ENCODE measurements at regions not wholly inside any gene's neighbourhood (a gene's known extent, or its start where the extent isn't known, plus 50 kb on each side); places are given as distances from the start of the nearest gene placed in this dataset.
A peak's percentile ranks its signal among the peaks of the same experiment; 100 is the strongest.

DNA sequence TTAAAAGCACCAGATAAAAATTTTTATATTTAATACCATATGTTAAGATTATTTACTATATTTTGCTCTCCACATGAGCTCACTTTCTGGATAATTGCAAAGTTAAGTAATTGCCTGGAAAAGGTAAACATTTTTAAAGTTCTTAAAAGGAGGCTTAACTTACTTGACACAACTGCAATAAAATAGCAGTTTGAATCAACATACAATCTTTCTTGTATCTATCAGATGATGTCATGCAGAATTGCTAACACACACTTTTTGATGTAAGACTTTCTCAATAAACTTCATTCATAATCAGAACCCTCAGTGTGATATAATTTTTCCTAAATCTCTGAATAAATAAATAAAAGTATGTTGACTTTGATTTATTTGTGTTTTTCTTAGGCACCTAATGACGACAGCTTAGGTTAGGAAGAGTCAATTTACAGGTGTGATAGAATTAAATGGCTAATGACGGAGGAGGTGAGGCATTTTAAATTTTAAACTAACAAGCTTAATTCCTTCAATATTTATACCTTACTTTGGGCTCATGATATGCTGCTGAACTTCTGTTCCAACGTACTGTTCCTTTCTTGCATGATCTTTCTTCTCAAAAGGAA, 99.5 kb downstream of the LYPLAL1 start (continued):
- TF ChIP-seq, protein P1, sequence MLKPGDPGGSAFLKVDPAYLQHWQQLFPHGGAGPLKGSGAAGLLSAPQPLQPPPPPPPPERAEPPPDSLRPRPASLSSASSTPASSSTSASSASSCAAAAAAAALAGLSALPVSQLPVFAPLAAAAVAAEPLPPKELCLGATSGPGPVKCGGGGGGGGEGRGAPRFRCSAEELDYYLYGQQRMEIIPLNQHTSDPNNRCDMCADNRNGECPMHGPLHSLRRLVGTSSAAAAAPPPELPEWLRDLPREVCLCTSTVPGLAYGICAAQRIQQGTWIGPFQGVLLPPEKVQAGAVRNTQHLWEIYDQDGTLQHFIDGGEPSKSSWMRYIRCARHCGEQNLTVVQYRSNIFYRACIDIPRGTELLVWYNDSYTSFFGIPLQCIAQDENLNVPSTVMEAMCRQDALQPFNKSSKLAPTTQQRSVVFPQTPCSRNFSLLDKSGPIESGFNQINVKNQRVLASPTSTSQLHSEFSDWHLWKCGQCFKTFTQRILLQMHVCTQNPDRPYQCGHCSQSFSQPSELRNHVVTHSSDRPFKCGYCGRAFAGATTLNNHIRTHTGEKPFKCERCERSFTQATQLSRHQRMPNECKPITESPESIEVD (tag by site-specific recombination; IDR thresholded peaks at IDR 0.05): peak; percentile 95
- TF ChIP-seq ZBTB48 (tag by site-specific recombination; IDR thresholded peaks at IDR 0.05) (no peak), ZNF664 (tag by site-specific recombination; IDR thresholded peaks at IDR 0.05) (no peak), YY2 (tag by site-specific recombination; IDR thresholded peaks at IDR 0.05) (no peak), KLF10 (tag by site-specific recombination; IDR thresholded peaks at IDR 0.05) (peak; percentile 87), ZNF175 (tag by site-specific recombination; IDR thresholded peaks at IDR 0.05) (no peak), ZBTB1 (tag by site-specific recombination; IDR thresholded peaks at IDR 0.05) (no peak), ZNF791 (tag by site-specific recombination; IDR thresholded peaks at IDR 0.05) (no peak), ZNF341 (tag by site-specific recombination; IDR thresholded peaks at IDR 0.05; ENCODE audit: low read depth) (no peak), ZNF747 (tag by site-specific recombination; IDR thresholded peaks at IDR 0.05) (no peak), ZFP37 (tag by site-specific recombination; IDR thresholded peaks at IDR 0.05) (no peak), ZEB2 (tag by site-specific recombination; IDR thresholded peaks at IDR 0.05) (peak; percentile 92), ZNF629 (tag by site-specific recombination; IDR thresholded peaks at IDR 0.05) (peak; percentile 97), ZBTB7A (tag by site-specific recombination; IDR thresholded peaks at IDR 0.05; ENCODE audit: low read depth) (no peak), ZBTB17 (tag by site-specific recombination; IDR thresholded peaks at IDR 0.05) (no peak), ZBTB20 (tag by site-specific recombination; IDR thresholded peaks at IDR 0.05) (no peak), ZNF354C (tag by site-specific recombination; IDR thresholded peaks at IDR 0.05; ENCODE audit: borderline replicate concordance, low read depth) (no peak), ZNF426 (tag by site-specific recombination; IDR thresholded peaks at IDR 0.05) (no peak), HOXD13 (CRISPR knock-in tag; IDR thresholded peaks at IDR 0.05; ENCODE audit: borderline replicate concordance) (no peak), ZNF558 (tag by site-specific recombination; IDR thresholded peaks at IDR 0.05) (no peak), ZNF654 (tag by site-specific recombination; IDR thresholded peaks at IDR 0.05; ENCODE audit: low read depth) (no peak)
- TF ChIP-seq, protein P2, sequence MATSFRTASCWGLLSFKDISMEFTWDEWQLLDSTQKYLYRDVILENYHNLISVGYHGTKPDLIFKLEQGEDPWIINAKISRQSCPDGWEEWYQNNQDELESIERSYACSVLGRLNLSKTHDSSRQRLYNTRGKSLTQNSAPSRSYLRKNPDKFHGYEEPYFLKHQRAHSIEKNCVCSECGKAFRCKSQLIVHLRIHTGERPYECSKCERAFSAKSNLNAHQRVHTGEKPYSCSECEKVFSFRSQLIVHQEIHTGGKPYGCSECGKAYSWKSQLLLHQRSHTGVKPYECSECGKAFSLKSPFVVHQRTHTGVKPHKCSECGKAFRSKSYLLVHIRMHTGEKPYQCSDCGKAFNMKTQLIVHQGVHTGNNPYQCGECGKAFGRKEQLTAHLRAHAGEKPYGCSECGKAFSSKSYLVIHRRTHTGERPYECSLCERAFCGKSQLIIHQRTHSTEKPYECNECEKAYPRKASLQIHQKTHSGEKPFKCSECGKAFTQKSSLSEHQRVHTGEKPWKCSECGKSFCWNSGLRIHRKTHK (tag by site-specific recombination; IDR thresholded peaks at IDR 0.05): no peak
- TF ChIP-seq, protein P3, sequence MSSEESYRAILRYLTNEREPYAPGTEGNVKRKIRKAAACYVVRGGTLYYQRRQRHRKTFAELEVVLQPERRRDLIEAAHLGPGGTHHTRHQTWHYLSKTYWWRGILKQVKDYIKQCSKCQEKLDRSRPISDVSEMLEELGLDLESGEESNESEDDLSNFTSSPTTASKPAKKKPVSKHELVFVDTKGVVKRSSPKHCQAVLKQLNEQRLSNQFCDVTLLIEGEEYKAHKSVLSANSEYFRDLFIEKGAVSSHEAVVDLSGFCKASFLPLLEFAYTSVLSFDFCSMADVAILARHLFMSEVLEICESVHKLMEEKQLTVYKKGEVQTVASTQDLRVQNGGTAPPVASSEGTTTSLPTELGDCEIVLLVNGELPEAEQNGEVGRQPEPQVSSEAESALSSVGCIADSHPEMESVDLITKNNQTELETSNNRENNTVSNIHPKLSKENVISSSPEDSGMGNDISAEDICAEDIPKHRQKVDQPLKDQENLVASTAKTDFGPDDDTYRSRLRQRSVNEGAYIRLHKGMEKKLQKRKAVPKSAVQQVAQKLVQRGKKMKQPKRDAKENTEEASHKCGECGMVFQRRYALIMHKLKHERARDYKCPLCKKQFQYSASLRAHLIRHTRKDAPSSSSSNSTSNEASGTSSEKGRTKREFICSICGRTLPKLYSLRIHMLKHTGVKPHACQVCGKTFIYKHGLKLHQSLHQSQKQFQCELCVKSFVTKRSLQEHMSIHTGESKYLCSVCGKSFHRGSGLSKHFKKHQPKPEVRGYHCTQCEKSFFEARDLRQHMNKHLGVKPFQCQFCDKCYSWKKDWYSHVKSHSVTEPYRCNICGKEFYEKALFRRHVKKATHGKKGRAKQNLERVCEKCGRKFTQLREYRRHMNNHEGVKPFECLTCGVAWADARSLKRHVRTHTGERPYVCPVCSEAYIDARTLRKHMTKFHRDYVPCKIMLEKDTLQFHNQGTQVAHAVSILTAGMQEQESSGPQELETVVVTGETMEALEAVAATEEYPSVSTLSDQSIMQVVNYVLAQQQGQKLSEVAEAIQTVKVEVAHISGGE (tag by site-specific recombination; conservative IDR thresholded peaks at IDR 0.05; ENCODE audit: low read depth): no peak
- TF ChIP-seq, protein P4, sequence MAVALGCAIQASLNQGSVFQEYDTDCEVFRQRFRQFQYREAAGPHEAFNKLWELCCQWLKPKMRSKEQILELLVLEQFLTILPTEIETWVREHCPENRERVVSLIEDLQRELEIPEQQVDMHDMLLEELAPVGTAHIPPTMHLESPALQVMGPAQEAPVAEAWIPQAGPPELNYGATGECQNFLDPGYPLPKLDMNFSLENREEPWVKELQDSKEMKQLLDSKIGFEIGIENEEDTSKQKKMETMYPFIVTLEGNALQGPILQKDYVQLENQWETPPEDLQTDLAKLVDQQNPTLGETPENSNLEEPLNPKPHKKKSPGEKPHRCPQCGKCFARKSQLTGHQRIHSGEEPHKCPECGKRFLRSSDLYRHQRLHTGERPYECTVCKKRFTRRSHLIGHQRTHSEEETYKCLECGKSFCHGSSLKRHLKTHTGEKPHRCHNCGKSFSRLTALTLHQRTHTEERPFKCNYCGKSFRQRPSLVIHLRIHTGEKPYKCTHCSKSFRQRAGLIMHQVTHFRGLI (tag by site-specific recombination; IDR thresholded peaks at IDR 0.05): no peak
- TF ChIP-seq, protein P5, sequence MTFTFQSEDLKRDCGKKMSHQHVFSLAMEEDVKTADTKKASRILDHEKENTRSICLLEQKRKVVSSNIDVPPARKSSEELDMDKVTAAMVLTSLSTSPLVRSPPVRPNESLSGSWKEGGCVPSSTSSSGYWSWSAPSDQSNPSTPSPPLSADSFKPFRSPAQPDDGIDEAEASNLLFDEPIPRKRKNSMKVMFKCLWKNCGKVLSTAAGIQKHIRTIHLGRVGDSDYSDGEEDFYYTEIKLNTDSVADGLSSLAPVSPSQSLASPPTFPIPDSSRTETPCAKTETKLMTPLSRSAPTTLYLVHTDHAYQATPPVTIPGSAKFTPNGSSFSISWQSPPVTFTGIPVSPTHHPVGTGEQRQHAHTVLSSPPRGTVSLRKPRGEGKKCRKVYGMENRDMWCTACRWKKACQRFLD (tag by site-specific recombination; IDR thresholded peaks at IDR 0.05): no peak
- TF ChIP-seq, protein P6, sequence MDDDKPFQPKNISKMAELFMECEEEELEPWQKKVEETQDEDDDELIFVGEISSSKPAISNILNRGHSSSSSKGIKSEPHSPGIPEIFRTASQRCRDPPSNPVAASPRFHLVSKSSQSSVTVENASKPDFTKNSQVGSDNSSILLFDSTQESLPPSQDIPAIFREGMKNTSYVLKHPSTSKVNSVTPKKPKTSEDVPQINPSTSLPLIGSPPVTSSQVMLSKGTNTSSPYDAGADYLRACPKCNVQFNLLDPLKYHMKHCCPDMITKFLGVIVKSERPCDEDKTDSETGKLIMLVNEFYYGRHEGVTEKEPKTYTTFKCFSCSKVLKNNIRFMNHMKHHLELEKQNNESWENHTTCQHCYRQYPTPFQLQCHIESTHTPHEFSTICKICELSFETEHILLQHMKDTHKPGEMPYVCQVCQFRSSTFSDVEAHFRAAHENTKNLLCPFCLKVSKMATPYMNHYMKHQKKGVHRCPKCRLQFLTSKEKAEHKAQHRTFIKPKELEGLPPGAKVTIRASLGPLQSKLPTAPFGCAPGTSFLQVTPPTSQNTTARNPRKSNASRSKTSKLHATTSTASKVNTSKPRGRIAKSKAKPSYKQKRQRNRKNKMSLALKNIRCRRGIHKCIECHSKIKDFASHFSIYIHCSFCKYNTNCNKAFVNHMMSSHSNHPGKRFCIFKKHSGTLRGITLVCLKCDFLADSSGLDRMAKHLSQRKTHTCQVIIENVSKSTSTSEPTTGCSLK (tag by site-specific recombination; IDR thresholded peaks at IDR 0.05): no peak
- TF ChIP-seq, protein P7, sequence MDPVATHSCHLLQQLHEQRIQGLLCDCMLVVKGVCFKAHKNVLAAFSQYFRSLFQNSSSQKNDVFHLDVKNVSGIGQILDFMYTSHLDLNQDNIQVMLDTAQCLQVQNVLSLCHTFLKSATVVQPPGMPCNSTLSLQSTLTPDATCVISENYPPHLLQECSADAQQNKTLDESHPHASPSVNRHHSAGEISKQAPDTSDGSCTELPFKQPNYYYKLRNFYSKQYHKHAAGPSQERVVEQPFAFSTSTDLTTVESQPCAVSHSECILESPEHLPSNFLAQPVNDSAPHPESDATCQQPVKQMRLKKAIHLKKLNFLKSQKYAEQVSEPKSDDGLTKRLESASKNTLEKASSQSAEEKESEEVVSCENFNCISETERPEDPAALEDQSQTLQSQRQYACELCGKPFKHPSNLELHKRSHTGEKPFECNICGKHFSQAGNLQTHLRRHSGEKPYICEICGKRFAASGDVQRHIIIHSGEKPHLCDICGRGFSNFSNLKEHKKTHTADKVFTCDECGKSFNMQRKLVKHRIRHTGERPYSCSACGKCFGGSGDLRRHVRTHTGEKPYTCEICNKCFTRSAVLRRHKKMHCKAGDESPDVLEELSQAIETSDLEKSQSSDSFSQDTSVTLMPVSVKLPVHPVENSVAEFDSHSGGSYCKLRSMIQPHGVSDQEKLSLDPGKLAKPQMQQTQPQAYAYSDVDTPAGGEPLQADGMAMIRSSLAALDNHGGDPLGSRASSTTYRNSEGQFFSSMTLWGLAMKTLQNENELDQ (tag by site-specific recombination; IDR thresholded peaks at IDR 0.05; ENCODE audit: low read depth): no peak
